Activated naive CD4-positive, alpha-beta T cell treated with anti-CD3 and anti-CD28 coated beads, Interleukin-2, amount 50 U/mL, for 24 hours (primary cell): ENCODE measurements at regions not wholly inside any gene's neighbourhood (a gene's known extent, or its start where the extent isn't known, plus 50 kb on each side); places are given as distances from the start of the nearest gene placed in this dataset.

Experiments
- H3K27ac Mint-ChIP-seq: one replicate; pipeline ENCODE4 v1.8.0; 2021; ENCODE audit warnings: mild to moderate bottlenecking, mixed read lengths
- H3K27me3 Mint-ChIP-seq: one replicate; pipeline ENCODE4 v1.8.0; 2021; ENCODE audit warnings: mixed read lengths
- H3K36me3 Mint-ChIP-seq: one replicate; pipeline ENCODE4 v1.8.0; 2021; ENCODE audit warnings: mixed read lengths
- H3K4me1 Mint-ChIP-seq: one replicate; pipeline ENCODE4 v1.8.0; 2021; ENCODE audit warnings: mixed read lengths
- H3K4me3 Mint-ChIP-seq: one replicate; pipeline ENCODE4 v1.8.0; 2021; ENCODE audit warnings: mild to moderate bottlenecking, mixed read lengths
- H3K9me3 Mint-ChIP-seq: one replicate; pipeline ENCODE4 v1.8.0; 2021; ENCODE audit warnings: mixed read lengths

- H3K9me3 Mint-ChIP-seq, result no peaks in the 10 kb centered on the region
- H3K4me3 Mint-ChIP-seq, result no peak overlapping the region
- peaks cover 9% of the 10 kb centered on the region for H3K4me1 Mint-ChIP-seq
- H3K27me3 Mint-ChIP-seq, result no peaks in the 10 kb centered on the region
- H3K27ac Mint-ChIP-seq, result no peak overlapping the region
- H3K36me3 Mint-ChIP-seq, result peaks cover 1% of the 10 kb centered on the region
Measured at GRCh38 chr1:173415490-173415889, 61.6 kb upstream of the PRDX6 start.

DNA sequence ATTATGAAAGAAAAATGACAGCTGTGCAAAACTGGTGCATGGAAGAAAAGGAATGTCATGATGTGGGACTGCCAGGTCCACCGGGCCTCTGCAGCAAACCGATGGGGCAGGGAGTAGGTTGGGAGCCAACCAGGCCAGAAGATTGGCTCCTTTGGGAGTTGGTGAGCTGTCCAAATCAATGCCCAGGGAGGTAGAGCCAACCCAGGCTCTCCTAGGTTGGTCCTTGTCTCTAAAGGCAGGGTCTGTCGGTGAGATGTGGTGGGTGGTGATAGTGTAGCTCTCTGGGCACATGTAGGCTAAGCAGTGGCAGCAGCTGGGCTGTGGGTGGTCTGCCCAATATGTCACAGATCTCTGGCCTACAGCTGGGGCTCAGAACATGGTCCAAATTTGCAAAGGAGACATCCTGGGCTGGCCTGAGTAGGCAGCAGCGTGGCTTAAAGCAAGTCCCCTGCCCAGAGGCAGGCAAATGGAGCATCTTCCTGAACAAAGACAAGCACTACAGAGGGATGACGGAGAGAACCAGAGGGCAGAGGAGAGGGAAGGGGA, 61.2 kb upstream of the PRDX6 start:
- Mint-ChIP-seq H3K36me3 (peaks cover 1% of the 10 kb centered on the region), H3K9me3 (no peaks in the 10 kb centered on the region), H3K27me3 (no peaks in the 10 kb centered on the region), H3K4me1 (peaks cover 7% of the 10 kb centered on the region), H3K4me3 (no peak overlapping the region), H3K27ac (no peak overlapping the region)

GRCh38 chr1:173417563-173417962, 59.6 kb upstream of the PRDX6 start:
- no peak overlapping the region for H3K4me3 Mint-ChIP-seq

DNA sequence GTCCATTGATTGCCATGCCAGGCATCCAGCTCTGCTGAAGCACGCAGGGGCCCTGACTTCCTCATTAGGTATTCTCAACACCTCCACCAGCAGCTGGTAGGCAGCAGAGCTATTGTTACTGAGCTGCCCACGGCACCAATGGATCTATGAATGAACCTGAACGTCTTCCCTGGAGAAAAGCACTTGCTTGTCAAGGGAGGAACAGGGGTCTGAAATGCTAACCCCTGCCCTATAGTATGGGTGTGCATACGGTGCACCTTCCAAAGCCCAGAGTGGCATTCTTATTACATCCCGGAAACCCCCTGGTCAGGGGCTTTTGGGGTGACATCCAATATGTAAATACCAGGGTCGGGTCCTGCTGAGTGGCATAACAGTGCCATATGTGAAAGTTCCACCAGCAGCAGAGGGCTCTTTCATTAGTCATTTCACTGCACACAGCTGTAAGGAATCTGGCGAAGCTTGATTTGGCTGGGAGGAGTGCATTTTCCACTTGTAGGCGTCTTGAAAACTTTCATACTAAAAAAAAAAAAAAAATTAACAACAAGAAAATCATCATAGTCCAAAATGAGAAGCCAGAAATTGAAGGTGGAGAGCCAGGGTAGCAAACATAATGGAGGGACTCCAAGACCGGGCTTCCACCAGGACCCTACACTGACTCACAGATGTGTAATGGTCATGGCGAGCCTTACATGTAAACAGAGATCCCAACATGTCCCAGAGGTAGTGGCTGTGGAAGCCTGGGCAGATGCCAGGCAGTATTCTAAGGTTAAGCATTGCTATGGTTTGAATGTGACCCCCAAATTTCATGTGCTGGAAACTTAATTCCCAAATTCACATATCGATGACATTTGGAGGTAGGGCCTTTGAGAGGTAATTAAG, 58.8 kb upstream of the PRDX6 start:
- Mint-ChIP-seq H3K36me3 (peaks cover 2% of the 10 kb centered on the region), H3K4me1 (peaks cover 7% of the 10 kb centered on the region), H3K9me3 (no peaks in the 10 kb centered on the region), H3K27me3 (no peaks in the 10 kb centered on the region), H3K4me3 (no peak overlapping the region), H3K27ac (no peak overlapping the region)

More at GRCh38 chr1:173417563-173417962, 59.6 kb upstream of the PRDX6 start:
- no peaks in the 10 kb centered on the region for H3K27me3 Mint-ChIP-seq
- H3K36me3 Mint-ChIP-seq, result peaks cover 1% of the 10 kb centered on the region
- no peaks in the 10 kb centered on the region for H3K9me3 Mint-ChIP-seq
- no peak overlapping the region for H3K27ac Mint-ChIP-seq
- H3K4me1 Mint-ChIP-seq, result peaks cover 7% of the 10 kb centered on the region

DNA sequence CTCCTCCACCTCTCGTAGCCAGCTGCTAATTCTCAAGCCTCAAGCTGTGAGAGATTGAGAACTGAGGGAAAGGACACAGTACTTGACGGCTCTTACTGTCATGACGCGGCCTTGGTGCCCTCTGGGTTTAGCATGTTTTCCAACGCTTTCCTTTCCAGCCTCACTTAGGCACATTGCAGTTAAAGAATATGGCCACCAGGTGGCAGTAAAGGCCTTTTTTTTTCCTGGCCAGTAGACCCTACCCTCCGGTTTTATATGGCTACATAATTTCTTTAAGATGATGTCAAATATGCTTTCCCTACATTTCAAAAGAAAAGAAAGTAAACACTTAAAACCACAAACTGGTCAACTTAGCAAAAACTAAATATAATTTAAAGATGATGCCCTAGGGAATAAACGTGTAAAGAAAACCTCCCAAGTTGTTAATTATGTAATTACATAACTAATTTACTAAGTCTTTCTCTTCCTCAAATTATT, 56.8 kb upstream of the PRDX6 start:
- peaks cover 1% of the 10 kb centered on the region for H3K36me3 Mint-ChIP-seq
- H3K27me3 Mint-ChIP-seq, result no peaks in the 10 kb centered on the region
- H3K9me3 Mint-ChIP-seq, result no peaks in the 10 kb centered on the region
- H3K27ac Mint-ChIP-seq, result no peak overlapping the region
- no peak overlapping the region for H3K4me3 Mint-ChIP-seq
- H3K4me1 Mint-ChIP-seq, result peaks cover 7% of the 10 kb centered on the region

DNA sequence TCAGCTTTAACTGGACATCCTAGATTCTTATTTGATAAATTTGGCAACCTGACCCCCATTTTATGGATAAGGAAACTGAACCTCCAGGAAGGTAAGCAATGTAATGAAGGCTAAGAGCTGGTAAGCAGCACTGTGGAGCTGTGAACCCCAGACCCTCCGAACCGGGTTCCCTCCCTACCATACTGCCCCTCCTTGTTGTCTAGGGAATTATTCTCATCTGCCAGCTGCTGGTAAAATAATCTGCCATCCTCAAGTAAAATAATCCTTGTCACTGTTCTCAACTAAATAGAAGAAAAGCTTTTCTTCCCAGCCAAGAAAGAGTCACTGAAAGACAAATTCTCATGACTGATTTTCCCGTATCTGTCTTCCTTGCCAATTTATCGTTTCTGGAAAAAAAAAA, 55.8 kb upstream of the PRDX6 start:
- peaks cover 1% of the 10 kb centered on the region for H3K36me3 Mint-ChIP-seq
- H3K4me3 Mint-ChIP-seq, result no peak overlapping the region
- H3K27ac Mint-ChIP-seq, result no peak overlapping the region
- H3K4me1 Mint-ChIP-seq, result peaks cover 7% of the 10 kb centered on the region
- no peaks in the 10 kb centered on the region for H3K9me3 Mint-ChIP-seq
- H3K27me3 Mint-ChIP-seq, result no peaks in the 10 kb centered on the region

DNA sequence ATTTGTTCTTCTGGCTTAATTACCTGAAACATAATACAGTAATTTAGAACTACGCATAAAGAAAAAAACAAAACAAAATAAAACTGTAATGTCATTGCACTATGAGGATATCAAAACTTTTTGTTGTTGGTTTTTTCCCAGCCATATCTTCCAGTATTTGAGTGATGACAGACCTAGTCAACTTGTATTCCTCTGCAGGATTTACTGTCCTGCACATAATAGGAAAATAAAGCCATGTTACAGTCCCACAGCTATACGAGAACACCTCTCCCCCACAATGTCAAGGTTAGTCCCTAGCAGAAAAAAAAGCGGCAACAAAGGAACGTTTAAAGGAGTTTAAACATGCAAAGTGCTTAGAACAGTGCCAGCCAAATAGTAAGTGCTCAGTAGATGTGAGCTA, 55.3 kb upstream of the PRDX6 start:
- H3K4me1 Mint-ChIP-seq, result peaks cover 7% of the 10 kb centered on the region
- H3K27me3 Mint-ChIP-seq, result no peaks in the 10 kb centered on the region
- H3K36me3 Mint-ChIP-seq, result peaks cover 1% of the 10 kb centered on the region
- H3K9me3 Mint-ChIP-seq, result no peaks in the 10 kb centered on the region
- H3K4me3 Mint-ChIP-seq, result no peak overlapping the region
- no peak overlapping the region for H3K27ac Mint-ChIP-seq

GRCh38 chr1:173422456-173422976, 54.6 kb upstream of the PRDX6 start:
- Mint-ChIP-seq H3K4me3 (no peak overlapping the region), H3K9me3 (no peaks in the 10 kb centered on the region), H3K27me3 (no peaks in the 10 kb centered on the region), H3K4me1 (peaks cover 7% of the 10 kb centered on the region), H3K36me3 (peaks cover 1% of the 10 kb centered on the region), H3K27ac (no peak overlapping the region)

- peaks cover 7% of the 10 kb centered on the region for H3K4me1 Mint-ChIP-seq
- no peaks in the 10 kb centered on the region for H3K27me3 Mint-ChIP-seq
- no peak overlapping the region for H3K27ac Mint-ChIP-seq
- H3K4me3 Mint-ChIP-seq, result no peak overlapping the region
- H3K36me3 Mint-ChIP-seq, result peaks cover 1% of the 10 kb centered on the region
- H3K9me3 Mint-ChIP-seq, result no peaks in the 10 kb centered on the region
Measured at GRCh38 chr1:173423291-173423690, 53.8 kb upstream of the PRDX6 start.

DNA sequence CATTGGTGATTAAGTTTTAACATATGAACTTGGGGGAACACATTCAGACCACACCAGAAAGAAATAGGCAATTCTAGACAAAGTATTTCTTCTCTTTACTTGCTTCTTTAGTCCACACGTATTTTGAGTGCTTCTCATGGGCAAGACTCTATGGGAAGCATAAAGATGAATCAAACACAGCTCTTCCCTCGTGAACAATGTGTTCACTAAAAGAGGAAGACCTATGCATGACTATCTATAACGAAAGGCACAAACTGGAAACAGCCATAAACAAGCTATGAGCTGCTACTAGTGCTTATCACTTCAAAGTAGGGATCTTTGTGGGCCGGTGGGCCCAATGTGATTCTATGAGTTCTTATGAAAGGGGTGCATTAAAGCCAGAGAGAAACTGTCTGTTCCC, 53.0 kb upstream of the PRDX6 start:
- H3K27ac Mint-ChIP-seq, result no peak overlapping the region
- no peaks in the 10 kb centered on the region for H3K27me3 Mint-ChIP-seq
- H3K4me1 Mint-ChIP-seq, result peaks cover 9% of the 10 kb centered on the region
- no peak overlapping the region for H3K4me3 Mint-ChIP-seq
- H3K36me3 Mint-ChIP-seq, result peaks cover 1% of the 10 kb centered on the region
- H3K9me3 Mint-ChIP-seq, result no peaks in the 10 kb centered on the region

DNA sequence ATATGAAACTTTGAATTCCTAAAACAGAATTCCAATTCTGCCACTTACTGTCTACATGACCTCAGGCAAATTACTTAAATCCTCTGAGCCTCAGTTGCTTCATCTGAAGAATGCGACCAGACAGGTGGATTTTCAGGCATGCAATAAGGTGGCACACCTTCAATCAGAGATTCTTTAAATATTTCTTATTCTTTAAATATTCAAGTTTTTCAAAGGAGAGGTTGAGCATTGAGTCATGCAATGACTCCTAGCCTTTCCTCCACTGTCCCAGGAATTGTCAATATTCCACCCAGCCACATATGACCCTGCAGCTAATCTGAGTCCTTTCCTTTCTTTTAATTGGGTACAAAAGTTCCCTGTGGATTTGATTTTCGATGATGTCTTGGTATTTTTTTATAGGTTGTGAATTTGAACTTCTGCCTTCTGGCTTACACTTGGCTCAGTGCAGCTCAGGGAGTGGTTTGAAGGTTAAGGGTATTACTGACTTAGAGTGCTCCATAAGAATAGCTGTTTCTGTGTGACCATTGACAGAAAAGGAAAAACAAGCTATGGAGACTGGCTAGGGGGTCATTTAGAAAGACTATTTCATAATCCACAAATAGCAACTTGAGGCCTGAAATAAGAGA, 52.2 kb upstream of the PRDX6 start:
- Mint-ChIP-seq H3K36me3 (peaks cover 1% of the 10 kb centered on the region), H3K9me3 (no peaks in the 10 kb centered on the region), H3K27ac (no peak overlapping the region), H3K4me3 (no peak overlapping the region), H3K27me3 (no peaks in the 10 kb centered on the region), H3K4me1 (peaks cover 16% of the 10 kb centered on the region)

DNA sequence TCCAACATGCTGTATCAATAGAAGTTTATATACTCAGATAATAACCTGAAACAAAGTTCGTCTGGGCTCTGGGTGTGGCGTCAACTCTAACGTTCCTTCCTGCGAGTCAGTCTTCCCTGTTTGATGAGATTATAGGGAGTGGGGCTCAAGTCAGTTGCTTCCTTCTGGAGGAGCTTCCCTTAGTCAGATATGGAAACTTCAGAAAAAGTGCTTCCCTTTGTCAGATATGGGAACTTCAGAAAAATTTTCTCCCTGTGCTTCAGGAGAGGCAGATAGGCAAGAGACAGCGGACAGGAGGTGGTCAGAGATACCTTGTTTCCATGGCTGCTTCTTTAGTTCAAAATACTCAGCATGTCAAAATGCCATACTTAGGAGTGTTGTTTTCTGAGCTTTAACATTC, 51.1 kb upstream of the PRDX6 start:
- H3K27ac Mint-ChIP-seq, result no peak overlapping the region
- peaks cover 1% of the 10 kb centered on the region for H3K36me3 Mint-ChIP-seq
- no peaks in the 10 kb centered on the region for H3K9me3 Mint-ChIP-seq
- no peak overlapping the region for H3K4me3 Mint-ChIP-seq
- H3K4me1 Mint-ChIP-seq, result peaks cover 20% of the 10 kb centered on the region
- H3K27me3 Mint-ChIP-seq, result no peaks in the 10 kb centered on the region

DNA sequence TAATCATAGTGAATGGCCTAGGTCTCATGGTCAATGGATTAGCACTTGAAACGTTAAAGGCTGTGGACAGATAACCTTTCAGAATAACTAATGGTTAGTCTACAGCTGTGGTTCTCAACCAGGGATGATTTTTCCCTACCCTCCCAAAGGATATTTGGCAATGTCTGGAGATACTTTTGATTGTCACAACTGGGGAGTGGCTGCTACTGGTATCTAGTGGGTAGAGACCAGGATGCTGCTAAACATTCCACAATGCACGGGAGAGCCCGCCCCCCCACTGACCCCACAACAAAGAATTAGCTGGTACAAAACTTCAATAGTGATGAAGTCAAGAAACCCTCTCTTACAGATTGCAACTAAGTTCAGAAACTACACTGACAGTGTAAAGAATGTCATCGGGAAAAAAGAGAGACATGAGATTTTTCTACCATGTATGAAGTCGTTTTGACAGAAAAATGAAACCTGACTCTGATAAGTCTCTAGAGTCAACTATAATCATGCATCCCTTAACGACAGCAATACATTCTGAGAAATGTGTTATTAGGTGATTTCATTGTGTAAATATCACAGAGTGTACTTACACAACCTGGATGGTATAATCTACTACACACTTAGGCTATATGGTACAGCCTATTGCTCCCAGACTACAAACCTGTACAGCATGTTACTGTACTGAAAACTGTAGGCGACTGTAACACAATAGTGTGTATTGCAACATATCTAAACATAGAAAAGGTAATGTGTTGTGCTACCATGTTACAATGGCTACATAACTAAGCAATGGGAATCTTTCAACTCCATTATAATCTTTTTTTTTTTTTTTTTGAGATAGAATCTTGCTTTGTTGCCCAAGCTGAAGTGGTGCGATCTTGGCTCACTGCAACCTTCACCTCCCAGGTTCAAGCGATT, 49.7 kb upstream of the PRDX6 start:
- Mint-ChIP-seq H3K27me3 (no peaks in the 10 kb centered on the region), H3K4me3 (no peak overlapping the region), H3K36me3 (peaks cover 1% of the 10 kb centered on the region), H3K27ac (no peak overlapping the region), H3K9me3 (no peaks in the 10 kb centered on the region), H3K4me1 (peaks cover 22% of the 10 kb centered on the region)
